ENCODE measurements at regions not wholly inside any gene's neighbourhood (a gene's known extent, or its start where the extent isn't known, plus 50 kb on each side); places are given as distances from the start of the nearest gene placed in this dataset.

DNA sequence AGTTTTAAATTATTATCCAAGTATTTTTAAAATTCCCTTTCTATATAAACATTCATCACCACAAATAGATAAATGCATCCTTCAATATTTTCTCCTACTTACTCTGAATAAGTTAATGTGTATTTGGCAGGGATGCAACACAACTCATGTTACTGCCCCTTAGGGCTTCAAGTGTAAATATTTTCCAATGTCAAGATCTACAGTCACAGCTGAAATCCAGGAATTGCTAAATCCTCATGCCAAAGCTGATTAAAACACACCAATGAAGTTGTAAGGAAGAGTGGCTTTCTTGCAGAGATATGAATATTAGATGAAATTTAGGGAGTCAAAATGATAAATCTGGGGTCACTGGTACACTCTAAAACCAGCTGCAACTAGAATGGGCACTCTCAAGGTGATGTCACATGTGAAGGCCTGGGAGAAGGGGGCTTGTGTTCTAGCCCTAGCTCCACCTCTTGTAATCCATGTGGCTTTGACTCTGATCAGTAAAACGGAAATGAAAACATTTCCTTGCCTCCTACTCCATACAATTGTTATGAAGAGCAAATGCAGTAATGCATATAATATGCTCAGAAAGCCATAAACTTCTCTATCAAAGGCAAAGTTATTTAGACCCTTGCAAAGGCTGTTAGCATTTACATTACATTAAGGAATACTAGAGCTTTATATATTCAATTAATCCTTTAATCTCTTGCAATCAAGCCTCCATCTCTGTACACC, 228.1 kb upstream of the NFE2L3 start:
- Histone ChIP-seq H3K36me3 (ENCODE audit: control insufficient read depth in 2 of 3, insufficient read depth in 3 of 3, low read length in 3 of 3) (no peaks in the 10 kb centered on the region), H3K4me1 (ENCODE audit: control insufficient read depth in 2 of 3, insufficient read depth in 2 of 3, low read depth in 1 of 3, low read length in 3 of 3) (no peaks in the 10 kb centered on the region), H3K4me3 (ENCODE audit: low read length in 3 of 3) (no peak overlapping the region), H3K27me3 (ENCODE audit: control insufficient read depth, insufficient read depth, low read length) (no peaks in the 10 kb centered on the region), H3K9me3 (ENCODE audit: control insufficient read depth in 2 of 3, insufficient read depth in 1 of 3, low read length in 3 of 3) (peaks cover 0 to 2% (median 0%) of the 10 kb centered on the region in 3 donors), H3K9ac (ENCODE audit: low read length in 3 of 3) (no peak overlapping the region), H3K27ac (ENCODE audit: low read depth in 2 of 2, low read length in 2 of 2) (no peak overlapping the region)
- DNase-seq (no peak), FAIRE-seq (no peak)
- intact Hi-C loops (cut with DNase I), result no loop called here
- TF ChIP-seq, protein P1, sequence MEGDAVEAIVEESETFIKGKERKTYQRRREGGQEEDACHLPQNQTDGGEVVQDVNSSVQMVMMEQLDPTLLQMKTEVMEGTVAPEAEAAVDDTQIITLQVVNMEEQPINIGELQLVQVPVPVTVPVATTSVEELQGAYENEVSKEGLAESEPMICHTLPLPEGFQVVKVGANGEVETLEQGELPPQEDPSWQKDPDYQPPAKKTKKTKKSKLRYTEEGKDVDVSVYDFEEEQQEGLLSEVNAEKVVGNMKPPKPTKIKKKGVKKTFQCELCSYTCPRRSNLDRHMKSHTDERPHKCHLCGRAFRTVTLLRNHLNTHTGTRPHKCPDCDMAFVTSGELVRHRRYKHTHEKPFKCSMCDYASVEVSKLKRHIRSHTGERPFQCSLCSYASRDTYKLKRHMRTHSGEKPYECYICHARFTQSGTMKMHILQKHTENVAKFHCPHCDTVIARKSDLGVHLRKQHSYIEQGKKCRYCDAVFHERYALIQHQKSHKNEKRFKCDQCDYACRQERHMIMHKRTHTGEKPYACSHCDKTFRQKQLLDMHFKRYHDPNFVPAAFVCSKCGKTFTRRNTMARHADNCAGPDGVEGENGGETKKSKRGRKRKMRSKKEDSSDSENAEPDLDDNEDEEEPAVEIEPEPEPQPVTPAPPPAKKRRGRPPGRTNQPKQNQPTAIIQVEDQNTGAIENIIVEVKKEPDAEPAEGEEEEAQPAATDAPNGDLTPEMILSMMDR (IDR thresholded peaks at IDR 0.05; ENCODE audit: borderline replicate concordance, extremely low read depth, insufficient read depth), result no peak

DNA sequence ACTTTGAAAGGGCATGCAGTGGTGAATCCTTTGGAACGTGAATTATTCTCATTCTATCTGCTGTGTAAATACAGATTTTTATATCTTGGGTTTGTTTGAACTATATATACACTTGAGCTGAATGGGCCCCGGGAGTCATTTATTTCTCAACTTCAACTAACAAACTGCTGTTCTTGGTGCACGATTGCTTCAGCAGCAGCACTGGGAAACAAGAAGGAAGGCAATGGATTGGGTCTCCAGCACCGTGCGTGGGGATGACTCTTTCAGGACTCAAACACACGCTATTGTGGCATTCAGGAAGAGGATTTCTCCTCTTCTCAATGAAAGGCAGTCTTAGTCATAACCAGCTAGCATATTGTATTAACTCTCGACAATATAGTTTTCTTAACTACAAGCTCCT, 226.0 kb upstream of the NFE2L3 start:
- peaks cover 0 to 2% (median 0%) of the 10 kb centered on the region in 3 donors for H3K9me3 ChIP-seq (ENCODE audit: control insufficient read depth in 2 of 3, insufficient read depth in 1 of 3, low read length in 3 of 3)
- H3K27ac ChIP-seq (ENCODE audit: low read depth in 2 of 2, low read length in 2 of 2), result no peak overlapping the region

DNA sequence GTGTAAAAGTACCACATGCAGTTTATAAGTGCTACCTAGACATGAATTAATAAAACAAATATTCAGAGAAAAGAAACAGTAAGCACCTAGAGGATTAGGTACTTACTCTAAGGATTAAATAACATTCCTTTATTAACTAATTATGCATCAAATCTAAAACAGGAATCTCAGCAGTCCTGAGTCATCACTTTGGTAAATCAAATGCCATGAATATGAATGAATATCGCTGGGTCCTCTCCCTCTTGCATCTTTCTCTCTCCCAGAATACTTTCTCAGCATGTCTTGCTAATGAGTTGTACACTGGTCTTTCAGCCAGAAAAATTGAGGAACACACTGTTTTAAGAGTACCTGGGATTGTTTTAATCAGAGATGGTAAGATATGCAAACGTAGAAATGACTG, 225.5 kb upstream of the NFE2L3 start:
- no peak overlapping the region for H3K27ac ChIP-seq (ENCODE audit: low read depth in 2 of 2, low read length in 2 of 2)
- no peak for FAIRE-seq

More for the DNA sequence above, 226.0 kb upstream of the NFE2L3 start:
- H3K27me3 ChIP-seq (ENCODE audit: control insufficient read depth, insufficient read depth, low read length), result no peaks in the 10 kb centered on the region
- FAIRE-seq (no peak), DNase-seq (no peak)
- H3K4me3 ChIP-seq (ENCODE audit: low read length in 3 of 3), result no peak overlapping the region
- H3K9ac ChIP-seq (ENCODE audit: low read length in 3 of 3), result no peak overlapping the region
- intact Hi-C loops (cut with DNase I), result no loop called here
- no peaks in the 10 kb centered on the region for H3K4me1 ChIP-seq (ENCODE audit: control insufficient read depth in 2 of 3, insufficient read depth in 2 of 3, low read depth in 1 of 3, low read length in 3 of 3)
- no peaks in the 10 kb centered on the region for H3K36me3 ChIP-seq (ENCODE audit: control insufficient read depth in 2 of 3, insufficient read depth in 3 of 3, low read length in 3 of 3)
- TF ChIP-seq, protein P1 (IDR thresholded peaks at IDR 0.05; ENCODE audit: borderline replicate concordance, extremely low read depth, insufficient read depth), result no peak

More for the DNA sequence above, 225.5 kb upstream of the NFE2L3 start:
- intact Hi-C loops (cut with DNase I), result no loop called here
- H3K9ac ChIP-seq (ENCODE audit: low read length in 3 of 3), result no peak overlapping the region
- TF ChIP-seq, protein P1 (IDR thresholded peaks at IDR 0.05; ENCODE audit: borderline replicate concordance, extremely low read depth, insufficient read depth), result no peak
- H3K9me3 ChIP-seq (ENCODE audit: control insufficient read depth in 2 of 3, insufficient read depth in 1 of 3, low read length in 3 of 3), result peaks cover 0 to 2% (median 0%) of the 10 kb centered on the region in 3 donors
- H3K4me3 ChIP-seq (ENCODE audit: low read length in 3 of 3), result no peak overlapping the region
- no peaks in the 10 kb centered on the region for H3K36me3 ChIP-seq (ENCODE audit: control insufficient read depth in 2 of 3, insufficient read depth in 3 of 3, low read length in 3 of 3)
- H3K27me3 ChIP-seq (ENCODE audit: control insufficient read depth, insufficient read depth, low read length), result no peaks in the 10 kb centered on the region
- DNase-seq, result no peak
- H3K4me1 ChIP-seq (ENCODE audit: control insufficient read depth in 2 of 3, insufficient read depth in 2 of 3, low read depth in 1 of 3, low read length in 3 of 3), result no peaks in the 10 kb centered on the region

All from kidney (tissue), 13 donors.